ENCODE measurements at regions not wholly inside any gene's neighbourhood (a gene's known extent, or its start where the extent isn't known, plus 50 kb on each side); places are given as distances from the start of the nearest gene placed in this dataset.
A peak's percentile ranks its signal among the peaks of the same experiment; 100 is the strongest.

DNA sequence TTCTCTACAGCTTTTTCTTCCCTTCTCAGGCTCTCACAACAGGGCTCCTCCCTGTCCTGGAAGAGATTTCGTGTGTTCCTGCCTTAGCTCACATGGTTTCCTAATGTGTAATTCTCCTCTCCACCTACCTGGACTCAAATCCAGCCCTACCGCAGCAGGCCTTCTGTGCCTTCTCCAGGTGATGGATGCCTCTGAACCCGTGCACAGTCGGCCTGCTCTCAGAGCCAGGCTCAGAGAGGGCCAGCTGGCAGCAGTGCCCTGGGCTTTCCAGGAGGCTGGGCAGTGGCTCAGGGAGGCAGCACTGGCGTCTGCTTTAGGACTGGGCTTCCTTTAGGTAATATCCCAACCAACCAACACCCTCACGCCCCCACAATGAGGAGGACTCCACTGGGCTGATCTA is 123.2 kb upstream of the TMC3 start:
- Histone ChIP-seq H3K4me3 (no peak overlapping the region), H3K4me1 (replicated peaks in 1 of 2) (no peaks in the 10 kb centered on the region), H3K27ac (no peak overlapping the region)
- ATAC-seq (replicated peaks in 6 of 8): no peak
- in situ Hi-C loops (cut with MboI; ENCODE audit: low pct_unique_long_range_greater_than_20kb in 2 of 9, low sequenced_read_pairs in 9 of 9, unreplicated experiment in 9 of 9): loop anchor here in 2 of 9 experiments (10.0 to 25.0 kb wide), 3 partner anchors 290 to 440 kb away; no protein-coding TSS in a partner anchor
- WGBS, 10 experiments: 26 to 84% (median 77%) methylated on average over 2 to 4 of the region's 6 CpGs; no CpG with 5 or more reads in 5 of the 10 experiments

GRCh38 chr15:81495780-81496467 is 121.9 kb upstream of the TMC3 start:
- in situ Hi-C loops (cut with MboI; ENCODE audit: low pct_unique_long_range_greater_than_20kb in 2 of 9, low sequenced_read_pairs in 9 of 9, unreplicated experiment in 9 of 9): loop anchor here in 2 of 9 experiments (10.0 to 25.0 kb wide), 3 partner anchors 291 to 441 kb away; no protein-coding TSS in a partner anchor
- Histone ChIP-seq H3K4me3 (no peak overlapping the region), H3K27ac (no peak overlapping the region), H3K4me1 (replicated peaks in 1 of 2) (no peaks in the 10 kb centered on the region)
- WGBS, 10 experiments: 3 to 100% (median 62%) methylated on average over 1 to 6 of the region's 8 CpGs; no CpG with 5 or more reads in 1 of the 10 experiments
- peak in 2 of 8 experiments; percentile 71 to 76 for ATAC-seq (replicated peaks in 6 of 8)

GRCh38 chr15:81492969-81493645 is 119.1 kb upstream of the TMC3 start:
- in situ Hi-C loops (cut with MboI; ENCODE audit: low pct_unique_long_range_greater_than_20kb in 2 of 9, low sequenced_read_pairs in 9 of 9, unreplicated experiment in 9 of 9): loop anchor here in 2 of 9 experiments (10.0 to 25.0 kb wide), 3 partner anchors 294 to 444 kb away; no protein-coding TSS in a partner anchor
- WGBS, 10 experiments: 63 to 100% (median 87%) methylated on average over 2 to 6 of the region's 6 CpGs; no CpG with 5 or more reads in 1 of the 10 experiments
- H3K4me3 ChIP-seq: no peak overlapping the region
- no peaks in the 10 kb centered on the region for H3K4me1 ChIP-seq (replicated peaks in 1 of 2)
- H3K27ac ChIP-seq: no peak overlapping the region
- peak in 1 of 8 experiments; percentile 59 for ATAC-seq (replicated peaks in 6 of 8)

- H3K27ac ChIP-seq: no peak overlapping the region
- H3K4me3 ChIP-seq: no peak overlapping the region
- ATAC-seq (replicated peaks in 6 of 8): peak in 2 of 8 experiments; percentile 48 to 53
- WGBS, 10 experiments: 0 to 76% (median 60%) methylated on average over 1 to 3 of the region's 3 CpGs; no CpG with 5 or more reads in 6 of the 10 experiments
- H3K4me1 ChIP-seq (replicated peaks in 1 of 2): no peaks in the 10 kb centered on the region
- in situ Hi-C loops (cut with MboI; ENCODE audit: low pct_unique_long_range_greater_than_20kb in 2 of 9, low sequenced_read_pairs in 9 of 9, unreplicated experiment in 9 of 9): loop anchor here in 2 of 9 experiments (10.0 to 25.0 kb wide), 3 partner anchors 295 to 445 kb away; no protein-coding TSS in a partner anchor
Observed at GRCh38 chr15:81492331-81492968, 118.4 kb upstream of the TMC3 start.

DNA sequence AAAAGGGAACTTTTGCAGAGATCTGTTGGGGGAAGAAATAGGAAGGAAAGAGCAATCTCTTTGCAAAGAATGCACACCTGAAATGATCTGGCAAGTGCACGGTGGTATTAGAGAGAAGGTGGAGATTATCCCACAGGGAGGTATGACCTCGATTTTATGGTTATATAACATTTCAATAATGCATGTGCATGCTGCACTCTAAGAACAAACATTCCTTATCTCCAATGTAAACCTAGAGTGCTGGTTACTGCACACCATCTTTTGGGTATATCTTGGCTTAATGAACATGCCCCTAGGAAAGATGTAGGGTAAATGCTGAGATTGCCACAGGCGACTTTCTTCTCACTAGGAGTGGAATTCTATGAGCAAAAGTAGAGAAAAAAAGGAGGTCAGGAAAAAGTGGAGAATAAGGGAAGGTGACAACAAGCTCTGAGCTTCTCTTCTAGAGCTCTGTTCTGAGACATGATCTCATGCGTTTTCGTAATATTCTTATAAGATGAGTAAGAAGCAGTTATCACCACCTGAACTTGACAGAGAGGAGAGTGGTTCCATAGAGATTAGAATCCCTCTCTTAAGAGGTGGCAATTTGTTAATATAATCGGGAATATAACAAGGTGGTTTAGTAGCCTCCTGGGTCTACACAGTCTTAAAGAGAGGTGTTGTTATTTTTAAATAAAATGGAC is 117.5 kb upstream of the TMC3 start:
- in situ Hi-C loops (cut with MboI; ENCODE audit: low pct_unique_long_range_greater_than_20kb in 2 of 9, low sequenced_read_pairs in 9 of 9, unreplicated experiment in 9 of 9): loop anchor here in 2 of 9 experiments (10.0 to 25.0 kb wide), 3 partner anchors 296 to 446 kb away; no protein-coding TSS in a partner anchor
- 26 to 87% (median 72%) methylated on average over 1 to 6 of the region's 6 CpGs for WGBS, 10 experiments
- H3K27ac ChIP-seq: no peak overlapping the region
- no peak overlapping the region for H3K4me3 ChIP-seq
- no peaks in the 10 kb centered on the region for H3K4me1 ChIP-seq (replicated peaks in 1 of 2)
- ATAC-seq (replicated peaks in 6 of 8): no peak

DNA sequence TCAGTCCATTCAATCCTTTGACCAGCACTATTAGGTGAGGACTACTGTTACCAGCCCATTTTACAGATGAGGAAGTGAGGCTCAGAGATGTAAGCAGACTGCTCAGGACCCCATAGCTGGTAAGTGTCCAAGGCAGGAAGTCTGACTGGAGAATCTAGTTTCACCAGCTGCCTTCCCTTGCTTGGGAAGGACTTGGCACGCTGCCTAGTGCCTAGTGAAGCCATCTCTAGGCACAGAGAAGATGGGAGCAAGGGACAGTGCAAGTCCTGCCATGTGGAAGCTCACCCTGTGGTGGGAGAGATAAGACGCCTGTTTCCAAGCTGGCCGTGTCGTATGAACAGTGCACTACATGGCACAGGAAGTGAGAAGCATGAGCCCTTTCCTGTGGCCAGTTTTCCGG is 111.8 kb upstream of the TMC3 start:
- in situ Hi-C loops (cut with MboI; ENCODE audit: low pct_unique_long_range_greater_than_20kb in 2 of 9, low sequenced_read_pairs in 9 of 9, unreplicated experiment in 9 of 9): loop anchor here in 1 of 9 experiments (25.0 kb wide), 2 partner anchors 301 to 451 kb away; no protein-coding TSS in a partner anchor
- ATAC-seq (replicated peaks in 6 of 8): no peak
- WGBS, 10 experiments: 88 to 100% (median 91%) methylated on average over 3 to 4 of the region's 5 CpGs; no CpG with 5 or more reads in 7 of the 10 experiments
- Histone ChIP-seq H3K4me1 (replicated peaks in 1 of 2) (peaks cover under 1 to 2% of the 10 kb centered on the region in 2 donors), H3K27ac (no peak overlapping the region), H3K4me3 (no peak overlapping the region)

DNA sequence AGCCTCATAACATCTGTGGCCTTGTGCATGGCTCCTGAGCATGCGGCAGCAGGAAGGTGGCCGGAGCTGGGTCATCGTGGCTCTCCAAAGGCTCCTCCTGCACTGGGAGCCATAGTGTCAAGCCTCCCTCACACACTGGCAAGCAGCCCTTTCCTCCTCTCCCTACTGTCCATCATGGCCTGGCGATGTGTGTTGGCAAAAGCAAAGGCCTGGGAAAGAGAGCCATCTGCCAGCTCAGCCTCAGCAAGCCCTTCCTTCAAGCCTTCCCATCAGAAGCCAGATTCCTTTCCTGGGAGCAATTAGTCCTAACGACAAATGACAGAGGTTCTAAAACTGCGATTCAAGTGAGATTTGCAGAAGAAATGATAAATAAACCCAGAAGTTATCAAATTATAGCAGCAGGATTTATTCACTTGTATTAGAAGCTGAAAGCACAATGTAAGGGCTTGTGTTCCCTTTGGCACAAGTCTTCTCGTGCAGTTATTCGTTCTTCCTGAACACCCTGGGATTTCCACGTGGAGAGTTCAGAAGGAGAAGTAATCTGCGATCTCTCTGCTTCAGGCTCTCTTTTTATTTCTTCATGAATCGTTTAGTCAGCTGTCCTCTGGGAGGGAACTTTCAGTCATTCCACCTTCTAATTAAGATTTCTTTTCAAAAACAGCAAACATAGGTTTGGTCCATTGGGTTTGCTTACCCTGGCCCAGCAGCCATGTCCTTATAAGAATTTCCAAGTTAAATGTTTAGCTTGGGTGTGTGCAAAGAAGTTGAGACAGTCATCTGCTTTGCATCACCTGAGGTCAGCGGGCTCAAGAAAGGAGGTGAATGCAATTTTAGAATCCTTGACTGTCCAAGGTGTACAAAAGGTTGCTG is 110.3 kb upstream of the TMC3 start:
- Histone ChIP-seq H3K4me1 (replicated peaks in 1 of 2) (peaks cover 3 to 4% of the 10 kb centered on the region in 2 donors), H3K4me3 (no peak overlapping the region), H3K27ac (no peak overlapping the region)
- no peak for ATAC-seq (replicated peaks in 6 of 8)
- 6 to 93% (median 82%) methylated on average over 3 to 9 of the region's 12 CpGs; no CpG with 5 or more reads in 1 of the 10 experiments for WGBS, 10 experiments
- in situ Hi-C loops (cut with MboI; ENCODE audit: low pct_unique_long_range_greater_than_20kb in 2 of 9, low sequenced_read_pairs in 9 of 9, unreplicated experiment in 9 of 9): loop anchor here in 1 of 9 experiments (25.0 kb wide), 2 partner anchors 303 to 453 kb away; no protein-coding TSS in a partner anchor

GRCh38 chr15:81483496-81483895 is 109.5 kb upstream of the TMC3 start:
- H3K27ac ChIP-seq: no peak overlapping the region

GRCh38 chr15:81481346-81481745 is 107.3 kb upstream of the TMC3 start:
- WGBS, 10 experiments: 72 to 100% (median 92%) methylated on average over 1 to 7 of the region's 7 CpGs; no CpG with 5 or more reads in 2 of the 10 experiments

More at GRCh38 chr15:81483496-81483895, 109.5 kb upstream of the TMC3 start:
- no peak overlapping the region for H3K4me3 ChIP-seq
- in situ Hi-C loops (cut with MboI; ENCODE audit: low pct_unique_long_range_greater_than_20kb in 2 of 9, low sequenced_read_pairs in 9 of 9, unreplicated experiment in 9 of 9): loop anchor here in 1 of 9 experiments (25.0 kb wide), 2 partner anchors 304 to 454 kb away; no protein-coding TSS in a partner anchor
- ATAC-seq (replicated peaks in 6 of 8): no peak
- WGBS, 10 experiments: 90 to 100% (median 100%) methylated on average over 1 to 3 of the region's 3 CpGs; no CpG with 5 or more reads in 4 of the 10 experiments
- peaks cover 3 to 4% of the 10 kb centered on the region in 2 donors for H3K4me1 ChIP-seq (replicated peaks in 1 of 2)

GRCh38 chr15:81480645-81481053 is 106.6 kb upstream of the TMC3 start:
- ATAC-seq (replicated peaks in 6 of 8): peak; percentile 64 to 90 (median 77)
- WGBS, 10 experiments: 0 to 60% (median 37%) methylated on average over 2 to 6 of the region's 7 CpGs; no CpG with 5 or more reads in 1 of the 10 experiments
- no peak overlapping the region for H3K27ac ChIP-seq
- in situ Hi-C loops (cut with MboI; ENCODE audit: low pct_unique_long_range_greater_than_20kb in 2 of 9, low sequenced_read_pairs in 9 of 9, unreplicated experiment in 9 of 9): loop anchor here in 1 of 9 experiments (25.0 kb wide), 2 partner anchors 307 to 457 kb away; no protein-coding TSS in a partner anchor
- peaks cover 3 to 4% of the 10 kb centered on the region in 2 donors for H3K4me1 ChIP-seq (replicated peaks in 1 of 2)
- H3K4me3 ChIP-seq: no peak overlapping the region

More at GRCh38 chr15:81481346-81481745, 107.3 kb upstream of the TMC3 start:
- no peak overlapping the region for H3K27ac ChIP-seq
- H3K4me3 ChIP-seq: no peak overlapping the region
- in situ Hi-C loops (cut with MboI; ENCODE audit: low pct_unique_long_range_greater_than_20kb in 2 of 9, low sequenced_read_pairs in 9 of 9, unreplicated experiment in 9 of 9): loop anchor here in 1 of 9 experiments (25.0 kb wide), 2 partner anchors 306 to 456 kb away; no protein-coding TSS in a partner anchor
- H3K4me1 ChIP-seq (replicated peaks in 1 of 2): peaks cover 3 to 4% of the 10 kb centered on the region in 2 donors
- peak in 1 of 8 experiments; percentile 19 for ATAC-seq (replicated peaks in 6 of 8)

GRCh38 chr15:81478354-81478753 is 104.3 kb upstream of the TMC3 start:
- no peak overlapping the region for H3K27ac ChIP-seq
- ATAC-seq (replicated peaks in 6 of 8): peak in 3 of 8 experiments; percentile 64 to 75 (median 68)
- WGBS, 10 experiments: 0 to 100% (median 45%) methylated on average over 1 to 2 of the region's 2 CpGs; no CpG with 5 or more reads in 1 of the 10 experiments
- H3K4me3 ChIP-seq: no peak overlapping the region
- H3K4me1 ChIP-seq (replicated peaks in 1 of 2): peaks cover 4% of the 10 kb centered on the region in 2 donors
- in situ Hi-C loops (cut with MboI; ENCODE audit: low pct_unique_long_range_greater_than_20kb in 2 of 9, low sequenced_read_pairs in 9 of 9, unreplicated experiment in 9 of 9): loop anchor here in 1 of 9 experiments (25.0 kb wide), 2 partner anchors 309 to 459 kb away; no protein-coding TSS in a partner anchor

All from motor neuron (in vitro differentiated cells).